Trophoblast cell (in vitro differentiated cells and primary cell): ENCODE measurements at regions not wholly inside any gene's neighbourhood (a gene's known extent, or its start where the extent isn't known, plus 50 kb on each side); places are given as distances from the start of the nearest gene placed in this dataset.

Source experiments
- DNase-seq, 2 donors: peaks; one replicate each; pipeline ENCODE4 v3.0.0-alpha.2; 2016
- H2AFZ ChIP-seq: 2 replicates; pipeline ENCODE4 v1.6.1; 2013; ENCODE audit warnings: low read length, moderate library complexity, mild to moderate bottlenecking; ENCODE audit not compliant: insufficient read depth, poor library complexity
- H2AK5ac ChIP-seq: 2 replicates; pipeline ENCODE4 v1.6.1; 2013; ENCODE audit warnings: mild to moderate bottlenecking, low read length
- H2BK120ac ChIP-seq: 2 replicates; pipeline ENCODE4 v1.6.1; 2013; ENCODE audit warnings: low read length, mild to moderate bottlenecking, moderate library complexity; ENCODE audit not compliant: insufficient read depth, poor library complexity
- H2BK12ac ChIP-seq: 2 replicates; pipeline ENCODE4 v1.6.1; 2013; ENCODE audit warnings: mild to moderate bottlenecking, low read length, moderate library complexity
- H2BK5ac ChIP-seq: 2 replicates; pipeline ENCODE4 v1.6.1; 2013; ENCODE audit warnings: low read length, low read depth, moderate library complexity, mild to moderate bottlenecking; ENCODE audit not compliant: poor library complexity
- H3K14ac ChIP-seq: 2 replicates; pipeline ENCODE4 v1.6.1; 2013; ENCODE audit warnings: mild to moderate bottlenecking, low read length
- H3K18ac ChIP-seq: 2 replicates; pipeline ENCODE4 v1.6.1; 2013; ENCODE audit warnings: mild to moderate bottlenecking, low read length
- H3K23ac ChIP-seq: 2 replicates; pipeline ENCODE4 v1.6.1; 2013; ENCODE audit warnings: low read length
- H3K27ac ChIP-seq: 2 replicates; pipeline ENCODE4 v1.5.1; 2013; ENCODE audit warnings: low read depth, mild to moderate bottlenecking, inconsistent platforms, low read length, moderate library complexity
- H3K27me3 ChIP-seq: 2 replicates; pipeline ENCODE4 v1.6.1; 2013; ENCODE audit warnings: inconsistent platforms, mild to moderate bottlenecking, low read length, moderate library complexity; ENCODE audit not compliant: insufficient read depth
- H3K36me3 ChIP-seq, 2 experiments: 1 replicate in 1 of 2; 2 replicates in 1 of 2; pipeline ENCODE4 v1.6.1; 2013; ENCODE audit warnings: low read length in 2 of 2, mild to moderate bottlenecking in 2 of 2, moderate library complexity in 1 of 2; ENCODE audit not compliant: insufficient read depth in 2 of 2, control insufficient read depth in 1 of 2
- H3K4ac ChIP-seq: 2 replicates; pipeline ENCODE4 v1.6.1; 2013; ENCODE audit warnings: low read depth, mild to moderate bottlenecking, low read length, moderate library complexity
- H3K4me1 ChIP-seq, 2 experiments: 1 replicate in 1 of 2; 2 replicates in 1 of 2; pipeline ENCODE4 v1.6.1; 2013; ENCODE audit warnings: low read length in 2 of 2, mild to moderate bottlenecking in 2 of 2, moderate library complexity in 1 of 2; ENCODE audit not compliant: insufficient read depth in 2 of 2, control insufficient read depth in 1 of 2
- H3K4me2 ChIP-seq: 2 replicates; pipeline ENCODE4 v1.6.1; 2013; ENCODE audit warnings: inconsistent platforms, mild to moderate bottlenecking, low read length, moderate library complexity
- H3K4me3 ChIP-seq: 2 replicates; pipeline ENCODE4 v1.5.1; 2013; ENCODE audit warnings: mild to moderate bottlenecking, low read depth, low read length, inconsistent platforms
- H3K79me1 ChIP-seq: one replicate; pipeline ENCODE4 v1.6.1; 2013; ENCODE audit warnings: low read length
- H3K79me2 ChIP-seq: 2 replicates; pipeline ENCODE4 v1.6.1; 2013; ENCODE audit warnings: low read length, mild to moderate bottlenecking; ENCODE audit not compliant: control insufficient read depth, insufficient read depth, poor library complexity
- H3K9ac ChIP-seq: 2 replicates; pipeline ENCODE4 v1.6.1; 2013; ENCODE audit warnings: mild to moderate bottlenecking, low read length
- H3K9me3 ChIP-seq: 2 replicates; pipeline ENCODE4 v1.6.1; 2013; ENCODE audit warnings: low read depth, mild to moderate bottlenecking, control low read depth, inconsistent platforms, low read length; ENCODE audit not compliant: insufficient read depth
- H4K12ac ChIP-seq: 2 replicates; pipeline ENCODE4 v1.6.1; 2013; ENCODE audit warnings: low read depth, mild to moderate bottlenecking, low read length, moderate library complexity
- H4K8ac ChIP-seq: 2 replicates; pipeline ENCODE4 v1.6.1; 2013; ENCODE audit warnings: low read depth, mild to moderate bottlenecking, low read length, moderate library complexity
- H4K91ac ChIP-seq: one replicate; pipeline ENCODE4 v1.6.1; 2013; ENCODE audit warnings: low read depth, mild to moderate bottlenecking, low read length, moderate library complexity
- WGBS: extraction: QIAGEN DNeasy Blood & Tissue Kit; methylation state at CpG from one replicate; pipeline ENCODE4 v1.1.7; 2013; ENCODE audit warnings: missing lambda C conversion rate; ENCODE audit not compliant: insufficient read length, insufficient coverage; ENCODE audit errors: extremely low coverage; 5-methylcytosine and 5-hydroxymethylcytosine counted together

DNA sequence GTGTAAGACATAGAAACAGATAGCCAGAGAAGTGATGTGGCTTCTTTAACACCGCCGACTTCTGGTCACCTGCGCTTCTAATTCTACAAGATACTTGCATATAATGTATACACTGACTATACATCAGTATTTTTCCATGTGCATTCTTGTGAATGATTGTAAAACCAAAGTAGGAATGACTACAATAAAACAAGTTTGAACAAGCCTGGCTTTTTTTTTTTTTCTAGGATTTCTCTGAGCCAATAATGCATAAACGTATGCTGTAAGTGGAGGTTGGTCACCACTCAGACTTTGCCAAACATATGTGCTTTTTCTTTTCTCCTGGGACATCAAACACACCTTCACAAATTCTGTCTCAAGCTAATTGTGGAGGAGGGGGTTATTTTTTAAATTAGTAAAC lies 237.8 kb upstream of the KIRREL3 start:
- H2AFZ ChIP-seq: no peak overlapping the region
- H2BK5ac ChIP-seq: no peak overlapping the region
- H3K23ac ChIP-seq: no peak overlapping the region
- no peaks in the 10 kb centered on the region for H3K4me1 ChIP-seq
- H3K4me2 ChIP-seq: no peak overlapping the region
- H2AK5ac ChIP-seq: no peak overlapping the region
- no peak overlapping the region for H3K4me3 ChIP-seq
- no CpG with 5 or more reads among the region's 4 CpGs for WGBS
- no peak overlapping the region for H2BK12ac ChIP-seq
- H3K9ac ChIP-seq: no peak overlapping the region
- no peak overlapping the region for H4K91ac ChIP-seq
- H3K79me2 ChIP-seq: no peaks in the 10 kb centered on the region
- no peak for DNase-seq
- no peak overlapping the region for H4K12ac ChIP-seq
- no peak overlapping the region for H4K8ac ChIP-seq
- no peaks in the 10 kb centered on the region for H3K9me3 ChIP-seq
- no peak overlapping the region for H3K14ac ChIP-seq
- no peaks in the 10 kb centered on the region for H3K79me1 ChIP-seq
- H3K4ac ChIP-seq: no peak overlapping the region
- no peak overlapping the region for H2BK120ac ChIP-seq
- no peaks in the 10 kb centered on the region for H3K27me3 ChIP-seq
- no peak overlapping the region for H3K18ac ChIP-seq
- H3K36me3 ChIP-seq: no peaks in the 10 kb centered on the region
- H3K27ac ChIP-seq: no peak overlapping the region

DNA sequence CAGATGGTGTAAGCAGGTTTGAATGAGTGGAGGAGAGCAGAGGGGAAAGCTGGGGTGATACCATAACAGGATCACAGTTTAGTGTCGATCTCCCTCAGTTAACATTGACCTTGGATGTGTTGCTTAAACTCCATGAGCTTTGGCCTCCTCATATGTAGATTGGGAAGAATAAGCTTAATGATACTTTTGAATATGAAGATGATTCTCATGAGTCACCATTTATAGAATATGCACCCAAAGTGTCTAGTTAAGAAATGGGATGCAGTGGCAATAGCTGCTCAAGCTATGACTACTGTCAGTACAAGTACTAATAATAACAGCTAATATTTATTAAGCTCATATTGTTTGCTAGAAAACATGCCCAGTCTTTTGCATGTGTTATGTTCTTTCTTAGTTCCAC lies 236.2 kb upstream of the KIRREL3 start:
- no peaks in the 10 kb centered on the region for H3K9me3 ChIP-seq
- H3K9ac ChIP-seq: no peak overlapping the region
- no peak overlapping the region for H3K27ac ChIP-seq
- DNase-seq: no peak
- no peaks in the 10 kb centered on the region for H3K4me1 ChIP-seq
- H3K14ac ChIP-seq: no peak overlapping the region
- no peak overlapping the region for H3K4me2 ChIP-seq
- H2AFZ ChIP-seq: no peak overlapping the region
- H4K8ac ChIP-seq: no peak overlapping the region
- H2AK5ac ChIP-seq: no peak overlapping the region
- H2BK120ac ChIP-seq: no peak overlapping the region
- H3K4me3 ChIP-seq: no peak overlapping the region
- no peaks in the 10 kb centered on the region for H3K79me2 ChIP-seq
- no peaks in the 10 kb centered on the region for H3K79me1 ChIP-seq
- H3K36me3 ChIP-seq: no peaks in the 10 kb centered on the region
- no peak overlapping the region for H4K91ac ChIP-seq
- no peak overlapping the region for H3K23ac ChIP-seq
- no peaks in the 10 kb centered on the region for H3K27me3 ChIP-seq
- no CpG with 5 or more reads among the region's 1 CpG for WGBS
- no peak overlapping the region for H3K4ac ChIP-seq
- no peak overlapping the region for H2BK12ac ChIP-seq
- no peak overlapping the region for H4K12ac ChIP-seq
- no peak overlapping the region for H2BK5ac ChIP-seq
- H3K18ac ChIP-seq: no peak overlapping the region

DNA sequence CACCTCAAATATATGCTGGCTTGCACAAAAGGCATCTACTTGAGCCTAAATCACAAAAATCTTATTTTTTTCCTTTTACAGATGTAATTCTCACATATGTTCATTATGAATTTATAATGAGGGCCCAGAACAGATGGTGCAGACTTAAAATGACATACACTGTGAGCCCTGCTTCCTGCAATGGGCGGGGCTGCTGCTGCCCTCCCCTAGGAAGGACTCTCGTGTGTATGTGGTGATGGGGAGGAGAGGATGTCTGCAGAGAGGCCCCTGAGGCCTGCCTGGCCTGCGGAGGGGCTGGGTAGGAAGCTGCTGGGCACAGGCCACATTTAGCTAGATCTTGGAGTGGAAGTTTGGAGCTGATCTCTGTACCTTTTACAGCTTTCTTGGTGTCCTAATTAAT lies 233.4 kb upstream of the KIRREL3 start:
- no peak overlapping the region for H2BK5ac ChIP-seq
- no peaks in the 10 kb centered on the region for H3K27me3 ChIP-seq

GRCh38 chr11:127230392-127230791 lies 229.8 kb upstream of the KIRREL3 start:
- Histone ChIP-seq H3K36me3 (no peaks in the 10 kb centered on the region), H2BK12ac (no peak overlapping the region), H4K91ac (no peak overlapping the region), H2AFZ (no peak overlapping the region), H3K4me3 (no peak overlapping the region), H3K79me1 (no peaks in the 10 kb centered on the region), H4K12ac (no peak overlapping the region), H3K79me2 (no peaks in the 10 kb centered on the region), H3K4me2 (no peak overlapping the region), H3K9me3 (no peaks in the 10 kb centered on the region), H4K8ac (no peak overlapping the region), H3K9ac (no peak overlapping the region), H3K14ac (no peak overlapping the region), H3K4ac (no peak overlapping the region), H3K18ac (no peak overlapping the region), H3K4me1 (no peaks in the 10 kb centered on the region), H3K27ac (no peak overlapping the region), H3K27me3 (no peaks in the 10 kb centered on the region), H2AK5ac (no peak overlapping the region), H2BK120ac (no peak overlapping the region), H3K23ac (no peak overlapping the region), H2BK5ac (no peak overlapping the region)
- no CpG with 5 or more reads among the region's 3 CpGs for WGBS
- no peak for DNase-seq

More for the DNA sequence above, 233.4 kb upstream of the KIRREL3 start:
- Histone ChIP-seq H2AK5ac (no peak overlapping the region), H3K9ac (no peak overlapping the region), H3K4ac (no peak overlapping the region), H4K8ac (no peak overlapping the region), H3K79me2 (no peaks in the 10 kb centered on the region), H4K91ac (no peak overlapping the region), H2BK120ac (no peak overlapping the region), H3K4me2 (no peak overlapping the region), H2AFZ (no peak overlapping the region), H3K14ac (no peak overlapping the region), H3K79me1 (no peaks in the 10 kb centered on the region), H4K12ac (no peak overlapping the region), H3K9me3 (no peaks in the 10 kb centered on the region), H3K36me3 (no peaks in the 10 kb centered on the region), H3K18ac (no peak overlapping the region), H3K27ac (no peak overlapping the region), H3K4me1 (no peaks in the 10 kb centered on the region), H2BK12ac (no peak overlapping the region), H3K4me3 (no peak overlapping the region), H3K23ac (no peak overlapping the region)
- no peak for DNase-seq
- WGBS: no CpG with 5 or more reads among the region's 3 CpGs
